ENCODE measurements at regions not wholly inside any gene's neighbourhood (a gene's known extent, or its start where the extent isn't known, plus 50 kb on each side); places are given as distances from the start of the nearest gene placed in this dataset.
"Not testable (repeated sequence)": the region's sequence is repeated elsewhere in the genome, so short reads cannot be mapped to it uniquely, and the experiment has no call there.

GRCh38 chr6:3962291-3963280 is 113.4 kb downstream of the FAM50B start:
- DNase-seq: no peak

GRCh38 chr6:3963426-3963825 is 114.3 kb downstream of the FAM50B start:
- DNase-seq: no peak

GRCh38 chr6:3965071-3965718 is 113.7 kb downstream of the FAM217A start:
- DNase-seq: no peak

DNA sequence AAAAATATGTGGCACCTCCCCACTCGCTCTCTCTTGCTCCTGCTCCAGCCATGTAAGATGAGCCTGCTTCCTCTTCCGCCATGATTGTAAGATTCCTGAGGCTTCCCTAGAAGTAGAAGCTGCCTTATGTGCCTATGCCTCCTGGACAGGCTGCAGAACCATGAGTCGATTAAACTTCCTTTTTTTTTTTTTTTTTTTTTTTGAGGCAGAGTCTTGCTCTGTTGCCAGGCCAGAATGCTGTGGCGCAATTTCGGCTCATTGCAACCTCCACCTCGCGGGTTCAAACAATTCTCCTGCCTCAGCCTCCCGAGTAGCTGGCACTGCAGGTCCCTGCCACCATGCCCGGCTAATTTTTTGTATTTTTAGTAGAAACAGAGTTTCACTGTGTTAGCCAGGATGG is 112.5 kb downstream of the FAM217A start:
- DNase-seq: no peak

DNA sequence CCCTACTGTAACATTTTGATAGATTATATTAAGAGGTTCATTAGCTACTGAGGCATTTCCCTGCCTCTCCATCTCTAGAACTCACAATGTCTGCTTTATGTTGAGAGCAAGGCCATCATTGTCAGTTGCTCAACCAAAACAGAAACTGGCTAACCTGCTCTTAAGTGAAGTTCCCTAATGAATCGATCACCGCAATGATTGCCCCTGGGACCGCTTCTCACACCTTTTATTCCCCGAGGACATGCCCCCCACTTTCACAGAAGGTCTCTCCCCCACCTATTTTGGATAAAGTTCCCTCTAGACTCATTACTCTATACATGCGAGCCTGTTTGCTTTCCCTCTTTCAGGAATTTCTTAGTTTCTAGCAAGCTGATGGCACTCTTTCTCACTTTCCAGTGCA is 108.8 kb downstream of the FAM217A start:
- DNase-seq: no peak

DNA sequence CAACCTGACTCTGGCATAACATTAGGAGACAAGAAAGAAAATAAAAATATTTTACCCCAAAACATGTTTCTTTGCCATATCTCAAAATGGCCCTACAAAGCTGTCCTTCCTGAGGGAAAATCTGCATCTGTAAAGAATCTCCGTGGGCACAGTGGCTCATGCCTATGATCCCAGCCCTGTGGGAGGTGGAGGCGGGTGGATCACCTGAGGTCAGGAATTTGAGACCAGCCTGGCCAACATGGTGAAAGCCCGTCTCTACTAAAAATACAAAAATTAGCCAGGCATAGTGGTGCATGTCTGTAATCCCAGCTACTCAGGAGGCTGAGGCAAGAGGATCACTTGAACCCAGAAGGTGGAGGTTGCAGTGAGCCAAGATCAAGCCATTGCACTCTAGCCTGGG is 105.8 kb downstream of the FAM217A start:
- not testable (repeated sequence) for DNase-seq

DNA sequence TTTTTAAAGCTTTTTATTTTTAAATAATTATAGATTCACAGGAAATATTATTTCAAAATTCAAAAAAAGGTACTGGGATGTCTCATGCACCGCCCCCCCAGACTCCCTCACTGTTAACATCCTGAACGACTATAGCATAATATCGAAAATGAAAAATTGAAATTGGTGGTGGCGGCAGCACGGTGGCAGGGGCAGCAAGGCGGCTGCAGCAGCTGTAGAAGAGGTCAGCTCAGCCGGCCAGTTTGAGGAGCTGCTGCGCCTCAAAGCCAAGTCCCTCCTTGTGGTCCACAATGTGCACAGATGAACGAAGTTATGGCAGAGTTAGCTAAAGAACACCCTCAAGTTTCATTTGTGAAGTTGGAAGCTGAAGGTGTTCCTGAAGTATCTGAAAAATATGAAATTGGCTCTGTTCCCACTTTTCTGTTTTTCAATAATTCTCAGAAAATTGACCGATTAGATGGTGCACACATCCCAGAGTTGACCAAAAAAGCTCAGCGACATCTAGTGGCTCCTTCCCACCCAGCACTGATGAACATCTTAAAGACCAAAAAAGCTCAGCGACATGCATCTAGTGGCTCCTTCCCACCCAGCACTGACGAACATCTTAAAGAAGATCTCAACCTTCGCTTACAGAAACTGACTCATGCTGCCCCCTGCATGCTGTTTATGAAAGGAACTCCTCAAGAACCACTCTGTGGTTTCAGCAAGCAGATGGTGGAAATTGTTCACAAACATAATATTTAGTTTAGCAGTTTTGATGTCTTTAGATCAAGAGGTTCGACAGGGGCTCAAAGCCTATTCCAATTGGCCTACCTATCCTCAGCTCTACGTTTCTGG is 100.8 kb downstream of the FAM217A start:
- DNase-seq: peak; percentile 5

GRCh38 chr6:3978966-3979365 is 100.0 kb downstream of the FAM217A start:
- DNase-seq: not testable (repeated sequence)

- peak; percentile 61 for DNase-seq
These were observed 97.0 kb downstream of the FAM217A start for GRCh38 chr6:3981917-3982316.

- no peak for DNase-seq
These were observed 95.2 kb downstream of the FAM217A start for GRCh38 chr6:3983778-3984177.

DNA sequence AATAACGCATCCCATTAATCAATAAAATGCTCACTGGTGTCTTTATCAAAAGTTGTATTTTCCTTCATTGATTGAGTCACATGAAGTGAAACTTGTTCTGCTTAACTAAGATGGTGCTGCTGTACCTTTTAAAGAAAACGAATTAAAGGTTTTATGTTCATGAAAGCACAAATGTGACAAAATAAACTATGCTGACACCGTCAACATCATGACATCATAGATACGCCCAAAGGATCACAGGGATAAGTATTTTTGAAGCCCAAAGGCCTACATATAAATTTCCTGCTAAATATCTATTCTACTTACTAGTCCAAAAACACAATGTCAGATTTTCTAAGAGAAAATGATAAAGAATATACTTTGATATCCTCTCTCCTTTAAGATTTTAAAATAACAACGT is 94.4 kb downstream of the FAM217A start:
- DNase-seq: no peak

GRCh38 chr6:3986241-3986640 is 92.7 kb downstream of the FAM217A start:
- DNase-seq: no peak

GRCh38 chr6:3987053-3987452 is 91.9 kb downstream of the FAM217A start:
- DNase-seq: no peak

GRCh38 chr6:3987576-3987975 is 91.4 kb downstream of the FAM217A start:
- no peak for DNase-seq

DNA sequence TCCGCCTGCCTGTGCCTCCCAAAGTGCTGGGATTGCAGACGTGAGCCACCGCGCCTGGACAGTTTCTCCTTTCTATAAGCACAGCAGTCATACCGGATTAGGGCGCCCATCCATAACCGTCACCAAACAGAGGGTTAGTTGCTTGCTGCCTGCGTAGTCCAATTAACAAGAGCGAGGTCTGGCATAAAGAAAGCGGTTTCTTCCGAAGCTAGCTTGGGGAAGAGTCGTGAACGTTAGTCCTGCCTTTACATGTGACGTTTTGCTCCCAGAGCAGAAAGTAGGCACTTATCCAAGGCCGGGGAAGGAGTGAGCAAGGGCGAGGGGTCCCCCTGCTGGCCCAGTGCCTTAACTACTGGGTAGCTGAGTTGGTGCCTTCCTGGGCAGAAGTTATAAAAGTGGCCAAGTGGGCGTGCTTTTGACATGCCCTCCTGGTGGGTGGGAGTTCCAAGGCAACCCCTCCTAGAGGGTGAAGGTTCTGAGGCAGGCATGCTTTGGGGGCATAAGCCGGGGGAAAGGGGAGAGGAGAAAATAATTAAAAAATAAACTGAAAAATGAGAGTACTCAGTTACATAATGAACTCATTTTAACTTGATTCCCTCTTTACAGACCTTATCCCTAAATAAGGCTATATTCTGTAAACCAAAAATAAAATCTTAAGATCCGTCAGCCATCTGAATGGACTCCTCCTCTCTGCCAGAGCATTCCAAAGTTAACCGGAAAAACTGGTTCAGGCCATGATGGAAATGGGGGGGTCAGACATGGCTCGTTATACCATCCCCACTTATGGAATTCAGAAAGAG is 88.0 kb downstream of the FAM217A start:
- DNase-seq: peak; percentile 56

DNA sequence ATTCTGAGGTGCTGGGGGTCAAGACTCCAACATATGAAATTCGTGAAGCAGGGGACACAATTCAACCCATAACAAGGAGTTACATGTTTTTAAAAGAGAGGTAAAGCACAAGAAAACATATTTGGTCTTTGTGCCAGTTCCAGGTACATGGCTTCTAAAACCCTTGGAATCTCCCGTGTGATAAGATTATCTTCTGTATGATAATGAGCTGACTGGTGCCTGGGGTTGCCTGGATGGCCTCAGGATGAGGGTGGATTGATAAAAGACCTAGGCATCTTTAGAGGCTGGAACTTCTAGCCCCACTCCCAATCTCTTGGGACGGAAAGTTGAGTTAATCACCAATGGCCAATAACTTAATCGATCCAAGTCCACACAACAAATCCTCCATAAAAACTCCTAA is 87.0 kb downstream of the FAM217A start:
- no peak for DNase-seq

GRCh38 chr6:3996349-3996748 is 82.6 kb downstream of the FAM217A start:
- no peak for DNase-seq

DNA sequence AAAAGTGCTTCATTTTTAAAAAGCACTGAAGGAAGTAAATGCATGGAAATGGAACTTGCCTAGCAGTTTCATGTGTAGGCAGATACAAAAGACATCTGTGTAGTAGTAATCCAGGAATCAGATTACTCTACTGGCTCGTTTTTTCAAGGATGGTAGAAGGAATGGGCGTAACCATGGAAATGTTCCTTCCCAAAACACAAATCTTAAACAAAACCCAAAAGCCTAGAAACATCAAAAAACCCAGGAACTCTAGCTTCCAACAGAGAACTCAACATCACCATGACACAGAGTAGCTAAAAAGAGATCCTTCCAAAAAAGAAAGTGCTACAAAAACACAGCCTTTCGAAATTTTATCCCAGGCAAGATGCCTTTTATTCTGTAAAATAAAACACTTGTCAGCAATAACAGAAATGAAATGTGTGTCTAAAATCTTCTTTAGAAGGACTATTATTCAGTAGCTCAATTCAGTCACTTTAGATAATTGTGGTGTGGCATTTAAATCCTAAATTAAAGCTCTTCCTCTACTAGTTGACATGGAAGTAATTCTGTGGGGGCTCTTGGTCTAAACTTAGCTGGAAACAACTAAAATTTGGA is 81.7 kb downstream of the FAM217A start:
- no peak for DNase-seq

DNA sequence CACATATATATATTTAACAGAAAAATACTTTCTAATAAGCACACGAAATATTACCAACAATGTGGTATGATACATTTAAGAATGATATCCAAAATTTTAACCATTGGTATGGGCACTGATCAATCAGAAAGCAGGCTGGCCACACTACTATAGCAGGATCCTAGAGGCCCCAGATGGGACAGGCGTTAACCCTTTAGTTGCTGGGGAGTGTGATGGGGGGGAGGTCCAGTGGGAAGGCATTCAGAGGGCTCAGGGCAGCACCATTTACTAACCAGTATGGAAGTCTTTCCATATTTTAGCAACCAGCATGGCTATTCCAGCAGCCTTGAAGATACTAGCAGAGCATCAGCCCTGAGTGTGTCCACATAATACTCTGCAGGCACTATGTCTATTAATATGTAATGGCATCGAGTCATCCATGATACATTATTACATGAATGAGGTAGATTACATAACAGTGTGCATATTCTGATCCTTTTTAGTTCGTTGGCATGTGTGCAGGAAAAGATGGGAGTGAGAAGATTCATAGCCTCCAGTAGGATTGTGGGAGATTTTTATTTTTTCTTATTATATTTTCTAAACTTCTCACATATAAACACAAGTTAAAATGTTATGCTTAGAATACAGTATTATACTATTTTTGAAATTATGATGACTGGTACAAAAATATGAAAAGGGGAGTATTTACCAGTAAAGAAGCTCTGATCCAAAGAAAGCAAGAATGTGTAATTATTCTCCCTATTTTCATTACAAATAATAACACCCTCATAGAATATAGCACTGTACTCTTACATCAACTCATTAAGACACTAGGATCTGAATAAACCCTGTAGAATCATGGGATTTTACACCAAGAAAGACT is 78.9 kb downstream of the FAM217A start:
- no peak for DNase-seq

- DNase-seq: peak; percentile 60
These were observed 74.7 kb downstream of the FAM217A start for GRCh38 chr6:4004249-4004648.
